PC-3 (cell line): ENCODE measurements at regions not wholly inside any gene's neighbourhood (a gene's known extent, or its start where the extent isn't known, plus 50 kb on each side); places are given as distances from the start of the nearest gene placed in this dataset.
"Not testable (repeated sequence)": the region's sequence is repeated elsewhere in the genome, so short reads cannot be mapped to it uniquely, and the experiment has no call there.

Experiments used
- EZH2 ChIP-seq: fragments of 300-600 bp; sonication (generic); IDR thresholded peaks from one replicate; pipeline ENCODE4 v1.6.1; 2017; ENCODE audit warnings: antibody characterized with exemption, mild to moderate bottlenecking, low read length; ENCODE audit not compliant: unreplicated experiment
- EZH2phosphoT487 ChIP-seq: fragments of 300-600 bp; sonication (generic); IDR thresholded peaks from 2 replicates; pipeline ENCODE4 v1.6.1; 2018; ENCODE audit warnings: mild to moderate bottlenecking, antibody characterized with exemption, low read length, borderline replicate concordance
- TF ChIP-seq, protein P1 (sequence below): fragments of 300-600 bp; sonication (generic); conservative IDR thresholded peaks from 2 replicates; pipeline ENCODE4 v1.5.1; 2017; ENCODE audit warnings: antibody characterized with exemption, low read depth, mild to moderate bottlenecking, low read length

DNA sequence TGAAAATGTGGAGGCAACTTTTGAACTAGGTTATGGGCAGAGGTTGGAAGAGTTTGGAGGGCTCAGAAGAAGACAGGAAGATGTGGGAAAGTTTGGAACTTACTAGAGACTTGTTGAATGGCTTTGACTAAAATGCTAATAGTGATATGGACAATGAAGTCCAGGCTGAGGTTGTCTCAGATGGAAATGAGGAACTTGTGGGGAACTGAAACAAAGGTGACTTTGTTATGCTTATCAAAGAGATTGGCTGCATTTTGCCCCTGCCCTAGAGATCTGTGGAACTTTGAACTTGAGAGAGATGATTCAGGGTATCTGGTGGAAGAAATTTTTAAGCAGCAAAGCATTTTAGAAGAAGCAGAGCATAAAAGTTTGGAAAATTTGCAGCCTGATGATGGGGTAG, 499.7 kb upstream of the ATP2B1 start:
- TF ChIP-seq, protein P1, sequence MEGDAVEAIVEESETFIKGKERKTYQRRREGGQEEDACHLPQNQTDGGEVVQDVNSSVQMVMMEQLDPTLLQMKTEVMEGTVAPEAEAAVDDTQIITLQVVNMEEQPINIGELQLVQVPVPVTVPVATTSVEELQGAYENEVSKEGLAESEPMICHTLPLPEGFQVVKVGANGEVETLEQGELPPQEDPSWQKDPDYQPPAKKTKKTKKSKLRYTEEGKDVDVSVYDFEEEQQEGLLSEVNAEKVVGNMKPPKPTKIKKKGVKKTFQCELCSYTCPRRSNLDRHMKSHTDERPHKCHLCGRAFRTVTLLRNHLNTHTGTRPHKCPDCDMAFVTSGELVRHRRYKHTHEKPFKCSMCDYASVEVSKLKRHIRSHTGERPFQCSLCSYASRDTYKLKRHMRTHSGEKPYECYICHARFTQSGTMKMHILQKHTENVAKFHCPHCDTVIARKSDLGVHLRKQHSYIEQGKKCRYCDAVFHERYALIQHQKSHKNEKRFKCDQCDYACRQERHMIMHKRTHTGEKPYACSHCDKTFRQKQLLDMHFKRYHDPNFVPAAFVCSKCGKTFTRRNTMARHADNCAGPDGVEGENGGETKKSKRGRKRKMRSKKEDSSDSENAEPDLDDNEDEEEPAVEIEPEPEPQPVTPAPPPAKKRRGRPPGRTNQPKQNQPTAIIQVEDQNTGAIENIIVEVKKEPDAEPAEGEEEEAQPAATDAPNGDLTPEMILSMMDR: not testable (repeated sequence)
- not testable (repeated sequence) for TF ChIP-seq EZH2, EZH2phosphoT487
